Naive thymus-derived CD8-positive, alpha-beta T cell (primary cell): ENCODE measurements at regions not wholly inside any gene's neighbourhood (a gene's known extent, or its start where the extent isn't known, plus 50 kb on each side); places are given as distances from the start of the nearest gene placed in this dataset.
"Not testable (repeated sequence)": the region's sequence is repeated elsewhere in the genome, so short reads cannot be mapped to it uniquely, and the experiment has no call there.

Experiments
- ATAC-seq, 2 donors: fragments of 150-1000 bp; cut with Tn5 transposase in 1 of 2; sonication (Bioruptor Pico), chemical (Tn5 transposase) in 1 of 2; 1 replicate in 1 of 2; 2 replicates in 1 of 2; pipeline ENCODE4 v1.10.0; 2021; ENCODE audit warnings: mild to moderate bottlenecking in 2 of 2, moderate library complexity in 2 of 2
- POLR2A ChIA-PET: fragments of 350-600 bp; sonication (Branson Sonifier 250); formaldehyde crosslinking; loops from one replicate; lab custom pipeline; 2021; ENCODE audit warnings: antibody characterized with exemption; lab: Charles Lee
- DNase-seq, 10 donors: peaks; one replicate each; pipeline versions ENCODE4 v3.0.0 to v3.0.0-alpha.2; 2020 to 2022
- H3K27ac Mint-ChIP-seq, 10 donors: one replicate each; pipeline ENCODE4 v1.8.0; 2020 to 2022; ENCODE audit warnings: mild to moderate bottlenecking in 10 of 10, mixed read lengths in 10 of 10, moderate library complexity in 4 of 10, inconsistent platforms in 1 of 10
- H3K27me3 Mint-ChIP-seq, 5 donors: one replicate each; pipeline ENCODE4 v1.8.0; 2021 to 2022; ENCODE audit warnings: mixed read lengths in 5 of 5
- H3K36me3 Mint-ChIP-seq, 3 donors: one replicate each; pipeline ENCODE4 v1.8.0; 2020 to 2022; ENCODE audit warnings: mixed read lengths in 3 of 3, mild to moderate bottlenecking in 2 of 3, inconsistent platforms in 1 of 3
- H3K4me1 Mint-ChIP-seq, 4 donors: one replicate each; pipeline ENCODE4 v1.8.0; 2021 to 2022; ENCODE audit warnings: mixed read lengths in 4 of 4
- H3K4me3 Mint-ChIP-seq, 10 donors: one replicate each; pipeline ENCODE4 v1.8.0; 2020 to 2022; ENCODE audit warnings: mild to moderate bottlenecking in 10 of 10, mixed read lengths in 10 of 10, moderate library complexity in 6 of 10, inconsistent platforms in 1 of 10
- H3K9me3 Mint-ChIP-seq, 9 donors: one replicate each; pipeline ENCODE4 v1.8.0; 2020 to 2022; ENCODE audit warnings: mixed read lengths in 9 of 9, mild to moderate bottlenecking in 3 of 9, inconsistent platforms in 1 of 9, moderate library complexity in 1 of 9

- POLR2A ChIA-PET: no interaction called here
- Mint-ChIP-seq H3K9me3 (peaks cover 0 to 38% (median 15%) of the 10 kb centered on the region in 9 donors), H3K27ac (no peak overlapping the region), H3K4me1 (peaks cover 0 to 19% (median 3%) of the 10 kb centered on the region in 4 donors), H3K36me3 (peaks cover 0 to 14% (median 4%) of the 10 kb centered on the region in 3 donors), H3K27me3 (peaks cover 0 to 2% (median 0%) of the 10 kb centered on the region in 5 donors), H3K4me3 (no peak overlapping the region)
- no peak for ATAC-seq
- no peak for DNase-seq
These were observed 1150.0 kb downstream of the RPIA start for GRCh38 chr2:89841476-89841840.

GRCh38 chr2:89842180-89842908 is 1150.9 kb downstream of the RPIA start:
- no peak overlapping the region for H3K4me3 Mint-ChIP-seq
- no peak for DNase-seq
- peaks cover 0 to 12% (median 2%) of the 10 kb centered on the region in 3 donors for H3K36me3 Mint-ChIP-seq
- ATAC-seq: no peak
- H3K4me1 Mint-ChIP-seq: peaks cover 0 to 19% (median 3%) of the 10 kb centered on the region in 4 donors
- H3K27me3 Mint-ChIP-seq: peaks cover 0 to 2% (median 0%) of the 10 kb centered on the region in 5 donors
- peaks cover 0 to 32% (median 11%) of the 10 kb centered on the region in 9 donors for H3K9me3 Mint-ChIP-seq
- POLR2A ChIA-PET: no interaction called here
- H3K27ac Mint-ChIP-seq: no peak overlapping the region

GRCh38 chr2:89844221-89844943 is 1152.9 kb downstream of the RPIA start:
- no peak for DNase-seq
- POLR2A ChIA-PET: no interaction called here
- Mint-ChIP-seq H3K4me1 (peaks cover 0 to 19% (median 3%) of the 10 kb centered on the region in 4 donors), H3K4me3 (no peak overlapping the region), H3K9me3 (peaks cover 0 to 17% (median 11%) of the 10 kb centered on the region in 9 donors), H3K27ac (no peak overlapping the region), H3K36me3 (peaks cover 0 to 12% (median 2%) of the 10 kb centered on the region in 3 donors), H3K27me3 (peaks cover 0 to 9% (median 6%) of the 10 kb centered on the region in 5 donors)
- no peak for ATAC-seq

- POLR2A ChIA-PET: no interaction called here
These were observed 1154.1 kb downstream of the RPIA start for GRCh38 chr2:89845532-89845931.

GRCh38 chr2:89848114-89848513 is 1156.6 kb downstream of the RPIA start:
- Mint-ChIP-seq H3K36me3 (no peaks in the 10 kb centered on the region), H3K27ac (no peak overlapping the region), H3K4me3 (no peak overlapping the region), H3K9me3 (peaks cover 0 to 19% (median 0%) of the 10 kb centered on the region in 9 donors), H3K4me1 (peaks cover 0 to 12% (median 0%) of the 10 kb centered on the region in 4 donors), H3K27me3 (peaks cover 3 to 20% (median 10%) of the 10 kb centered on the region in 5 donors)
- POLR2A ChIA-PET: no interaction called here
- DNase-seq (no peak), ATAC-seq (no peak)

More at GRCh38 chr2:89845532-89845931, 1154.1 kb downstream of the RPIA start:
- Mint-ChIP-seq H3K36me3 (peaks cover 0 to 5% (median 0%) of the 10 kb centered on the region in 3 donors), H3K9me3 (peaks cover 0 to 19% (median 8%) of the 10 kb centered on the region in 9 donors), H3K4me1 (peaks cover 0 to 19% (median under 1%) of the 10 kb centered on the region in 4 donors), H3K27me3 (peaks cover 1 to 17% (median 6%) of the 10 kb centered on the region in 5 donors), H3K4me3 (no peak overlapping the region), H3K27ac (no peak overlapping the region)
- ATAC-seq: no peak
- no peak for DNase-seq

- H3K27me3 Mint-ChIP-seq: peaks cover 3 to 19% (median 10%) of the 10 kb centered on the region in 5 donors
These were observed 1157.4 kb downstream of the RPIA start for GRCh38 chr2:89848763-89849368.

GRCh38 chr2:89849731-89850130 is 1158.3 kb downstream of the RPIA start:
- Mint-ChIP-seq H3K4me3 (no peak overlapping the region), H3K27ac (no peak overlapping the region), H3K27me3 (peaks cover 3 to 19% (median 10%) of the 10 kb centered on the region in 5 donors), H3K9me3 (peaks cover 0 to 19% (median 0%) of the 10 kb centered on the region in 9 donors), H3K4me1 (peaks cover 0 to 6% (median 0%) of the 10 kb centered on the region in 4 donors), H3K36me3 (no peaks in the 10 kb centered on the region)
- DNase-seq (no peak), ATAC-seq (no peak)
- POLR2A ChIA-PET: no interaction called here

More at GRCh38 chr2:89848763-89849368, 1157.4 kb downstream of the RPIA start:
- H3K4me3 Mint-ChIP-seq: no peak overlapping the region
- DNase-seq (no peak), ATAC-seq (no peak)
- H3K36me3 Mint-ChIP-seq: no peaks in the 10 kb centered on the region
- no peak overlapping the region for H3K27ac Mint-ChIP-seq
- H3K9me3 Mint-ChIP-seq: peaks cover 0 to 19% (median 0%) of the 10 kb centered on the region in 9 donors
- peaks cover 0 to 7% (median 0%) of the 10 kb centered on the region in 4 donors for H3K4me1 Mint-ChIP-seq
- POLR2A ChIA-PET: no interaction called here

GRCh38 chr2:89850481-89850880 is 1159.0 kb downstream of the RPIA start:
- Mint-ChIP-seq H3K4me1 (peaks cover 0 to 6% (median 0%) of the 10 kb centered on the region in 4 donors), H3K9me3 (peaks cover 0 to 16% (median 0%) of the 10 kb centered on the region in 9 donors), H3K4me3 (no peak overlapping the region), H3K27me3 (peaks cover 3 to 19% (median 10%) of the 10 kb centered on the region in 5 donors), H3K36me3 (no peaks in the 10 kb centered on the region), H3K27ac (no peak overlapping the region)
- DNase-seq: no peak
- ATAC-seq: no peak
- POLR2A ChIA-PET: no interaction called here

GRCh38 chr2:89850881-89851582 is 1159.6 kb downstream of the RPIA start:
- Mint-ChIP-seq H3K36me3 (no peaks in the 10 kb centered on the region), H3K9me3 (peaks cover 0 to 11% (median 0%) of the 10 kb centered on the region in 9 donors), H3K27ac (no peak overlapping the region), H3K4me3 (no peak overlapping the region), H3K27me3 (peaks cover 3 to 19% (median 10%) of the 10 kb centered on the region in 5 donors), H3K4me1 (peaks cover 0 to 6% (median 0%) of the 10 kb centered on the region in 4 donors)
- DNase-seq (no peak), ATAC-seq (no peak)
- POLR2A ChIA-PET: no interaction called here

GRCh38 chr2:89851583-89851905 is 1160.1 kb downstream of the RPIA start:
- no peak overlapping the region for H3K4me3 Mint-ChIP-seq
- peaks cover 0 to 8% (median 0%) of the 10 kb centered on the region in 9 donors for H3K9me3 Mint-ChIP-seq
- POLR2A ChIA-PET: no interaction called here
- no peaks in the 10 kb centered on the region for H3K36me3 Mint-ChIP-seq
- peaks cover 0 to 6% (median 0%) of the 10 kb centered on the region in 4 donors for H3K4me1 Mint-ChIP-seq
- no peak for DNase-seq
- H3K27me3 Mint-ChIP-seq: peaks cover 3 to 19% (median 10%) of the 10 kb centered on the region in 5 donors
- ATAC-seq: no peak
- no peak overlapping the region for H3K27ac Mint-ChIP-seq

- ATAC-seq: not testable (repeated sequence)
These were observed 1162.0 kb downstream of the RPIA start for GRCh38 chr2:89853427-89853826.

GRCh38 chr2:89855752-89856151 is 1164.3 kb downstream of the RPIA start:
- ATAC-seq, H3K27me3 Mint-ChIP-seq, H3K36me3 Mint-ChIP-seq, H3K27ac Mint-ChIP-seq, H3K9me3 Mint-ChIP-seq, H3K4me3 Mint-ChIP-seq, H3K4me1 Mint-ChIP-seq, POLR2A ChIA-PET, DNase-seq: not testable (repeated sequence)

More at GRCh38 chr2:89853427-89853826, 1162.0 kb downstream of the RPIA start:
- H3K9me3 Mint-ChIP-seq, POLR2A ChIA-PET, H3K4me3 Mint-ChIP-seq, H3K27ac Mint-ChIP-seq, H3K36me3 Mint-ChIP-seq, H3K4me1 Mint-ChIP-seq, DNase-seq: not testable (repeated sequence)
- H3K27me3 Mint-ChIP-seq: peaks cover 3 to 19% (median 10%) of the 10 kb centered on the region in 5 donors
